Colonic mucosa (tissue), 4 donors: ENCODE measurements at regions not wholly inside any gene's neighbourhood (a gene's known extent, or its start where the extent isn't known, plus 50 kb on each side); places are given as distances from the start of the nearest gene placed in this dataset.

Source experiments
- DNase-seq: peaks from one replicate; pipeline ENCODE4 v3.0.0-alpha.2; 2020
- H3K27ac ChIP-seq: fragments of 200-600 bp; one replicate; pipeline ENCODE4 v1.8.0; 2021
- H3K27me3 ChIP-seq: fragments of 200-600 bp; one replicate; pipeline ENCODE4 v1.8.0; 2021
- H3K36me3 ChIP-seq: fragments of 200-600 bp; one replicate; pipeline ENCODE4 v1.8.0; 2021
- H3K4me1 ChIP-seq: fragments of 200-600 bp; one replicate; pipeline ENCODE4 v1.8.0; 2021; ENCODE audit warnings: mild to moderate bottlenecking
- H3K4me3 ChIP-seq: fragments of 200-600 bp; one replicate; pipeline ENCODE4 v1.8.0; 2021
- H3K9ac ChIP-seq, 2 donors: one replicate each; pipeline ENCODE4 v1.7.0; 2013; ENCODE audit warnings: control low read depth in 2 of 2, low read depth in 2 of 2, low read length in 2 of 2
- H3K9me3 ChIP-seq: fragments of 200-600 bp; one replicate; pipeline ENCODE4 v1.8.0; 2021
- intact Hi-C: fragments of 100-400 bp; cut with DNase I; formaldehyde crosslinking; loops from one replicate; pipeline ENCODE4 v1.14.1; 2022
- TF ChIP-seq, protein P1 (sequence below): fragments of 200-600 bp; IDR thresholded peaks from one replicate; pipeline ENCODE4 v1.8.0; 2022; ENCODE audit warnings: antibody characterized with exemption, mild to moderate bottlenecking
- donor health status: healthy.
- donor health status: DM: no; HTN: no; CAD: no.
- donor health status: DM: no; HTN: no; CAD: no.

- Histone ChIP-seq H3K27me3 (no peaks in the 10 kb centered on the region), H3K9ac (no peak overlapping the region), H3K27ac (no peak overlapping the region), H3K9me3 (no peaks in the 10 kb centered on the region), H3K4me1 (no peaks in the 10 kb centered on the region), H3K4me3 (no peak overlapping the region), H3K36me3 (no peaks in the 10 kb centered on the region)
- intact Hi-C loops = no loop called here
- DNase-seq = no peak
- TF ChIP-seq, protein P1, sequence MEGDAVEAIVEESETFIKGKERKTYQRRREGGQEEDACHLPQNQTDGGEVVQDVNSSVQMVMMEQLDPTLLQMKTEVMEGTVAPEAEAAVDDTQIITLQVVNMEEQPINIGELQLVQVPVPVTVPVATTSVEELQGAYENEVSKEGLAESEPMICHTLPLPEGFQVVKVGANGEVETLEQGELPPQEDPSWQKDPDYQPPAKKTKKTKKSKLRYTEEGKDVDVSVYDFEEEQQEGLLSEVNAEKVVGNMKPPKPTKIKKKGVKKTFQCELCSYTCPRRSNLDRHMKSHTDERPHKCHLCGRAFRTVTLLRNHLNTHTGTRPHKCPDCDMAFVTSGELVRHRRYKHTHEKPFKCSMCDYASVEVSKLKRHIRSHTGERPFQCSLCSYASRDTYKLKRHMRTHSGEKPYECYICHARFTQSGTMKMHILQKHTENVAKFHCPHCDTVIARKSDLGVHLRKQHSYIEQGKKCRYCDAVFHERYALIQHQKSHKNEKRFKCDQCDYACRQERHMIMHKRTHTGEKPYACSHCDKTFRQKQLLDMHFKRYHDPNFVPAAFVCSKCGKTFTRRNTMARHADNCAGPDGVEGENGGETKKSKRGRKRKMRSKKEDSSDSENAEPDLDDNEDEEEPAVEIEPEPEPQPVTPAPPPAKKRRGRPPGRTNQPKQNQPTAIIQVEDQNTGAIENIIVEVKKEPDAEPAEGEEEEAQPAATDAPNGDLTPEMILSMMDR = no peak
Observed at GRCh38 chr1:87765057-87765680, 436.5 kb downstream of the LMO4 start.

DNA sequence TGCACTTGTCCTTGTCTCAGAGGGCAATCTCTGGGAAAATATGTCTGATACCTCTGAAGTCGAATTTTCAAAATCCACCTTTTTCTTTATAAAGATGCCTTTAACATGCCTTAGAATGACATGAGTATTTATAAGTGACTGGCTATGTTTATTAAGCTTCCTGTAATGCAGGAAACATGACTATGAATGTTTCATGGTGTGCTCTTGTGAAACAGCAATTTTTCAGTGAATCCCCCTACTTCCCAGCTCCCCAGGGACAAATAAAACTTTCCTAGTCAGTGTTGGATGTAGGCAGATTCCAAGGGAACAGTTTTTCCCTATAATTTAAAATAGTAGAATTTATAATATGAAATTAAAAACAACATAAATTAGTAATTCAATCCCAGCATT is 437.0 kb downstream of the LMO4 start:
- TF ChIP-seq, protein P1 = no peak
- H3K4me3 ChIP-seq = no peak overlapping the region
- no peaks in the 10 kb centered on the region for H3K9me3 ChIP-seq
- intact Hi-C loops = no loop called here
- no peak overlapping the region for H3K9ac ChIP-seq
- H3K27me3 ChIP-seq = no peaks in the 10 kb centered on the region
- no peak for DNase-seq
- H3K36me3 ChIP-seq = no peaks in the 10 kb centered on the region
- H3K27ac ChIP-seq = no peak overlapping the region
- no peaks in the 10 kb centered on the region for H3K4me1 ChIP-seq

GRCh38 chr1:87766737-87767136 is 438.1 kb downstream of the LMO4 start:
- Histone ChIP-seq H3K36me3 (no peaks in the 10 kb centered on the region), H3K4me3 (no peak overlapping the region), H3K9ac (no peak overlapping the region), H3K27me3 (no peaks in the 10 kb centered on the region), H3K9me3 (no peaks in the 10 kb centered on the region), H3K27ac (no peak overlapping the region), H3K4me1 (no peaks in the 10 kb centered on the region)
- no peak for DNase-seq
- TF ChIP-seq, protein P1 = no peak
- intact Hi-C loops = no loop called here

DNA sequence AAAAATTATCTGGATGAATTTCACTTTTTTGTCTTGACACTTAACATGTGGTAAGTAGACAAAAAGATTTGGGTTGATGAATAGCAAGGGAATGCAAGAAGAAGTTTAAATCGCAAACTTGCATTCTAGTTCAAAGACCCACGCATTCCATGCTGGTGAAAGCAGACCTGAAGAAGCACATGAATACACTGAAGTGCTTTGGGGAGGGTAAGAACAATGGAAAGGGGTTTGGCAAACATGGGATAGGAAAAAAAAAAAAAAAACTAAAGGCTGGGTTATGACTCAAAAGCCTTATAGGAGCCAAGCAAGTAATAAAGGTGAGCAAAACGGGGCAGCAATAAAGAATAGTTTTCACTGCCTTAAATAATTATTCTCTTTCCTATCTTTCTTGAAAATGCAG is 450.2 kb downstream of the LMO4 start:
- Histone ChIP-seq H3K27me3 (no peaks in the 10 kb centered on the region), H3K4me1 (no peaks in the 10 kb centered on the region), H3K27ac (no peak overlapping the region), H3K36me3 (no peaks in the 10 kb centered on the region), H3K9me3 (no peaks in the 10 kb centered on the region), H3K9ac (no peak overlapping the region), H3K4me3 (no peak overlapping the region)
- DNase-seq = no peak
- TF ChIP-seq, protein P1 = no peak
- intact Hi-C loops = no loop called here

- TF ChIP-seq, protein P1 = no peak
- intact Hi-C loops = no loop called here
Observed at GRCh38 chr1:87781554-87781953, 452.9 kb downstream of the LMO4 start.

More at GRCh38 chr1:87781554-87781953, 452.9 kb downstream of the LMO4 start:
- Histone ChIP-seq H3K4me3 (no peak overlapping the region), H3K27ac (no peak overlapping the region), H3K4me1 (no peaks in the 10 kb centered on the region), H3K9ac (no peak overlapping the region), H3K27me3 (no peaks in the 10 kb centered on the region), H3K36me3 (no peaks in the 10 kb centered on the region), H3K9me3 (no peaks in the 10 kb centered on the region)
- no peak for DNase-seq
